GM18517 (cell line): ENCODE measurements at regions not wholly inside any gene's neighbourhood (a gene's known extent, or its start where the extent isn't known, plus 50 kb on each side); places are given as distances from the start of the nearest gene placed in this dataset.

Experiments used
- ATAC-seq: cut with Tn5 transposase; IDR thresholded peaks from one replicate; pipeline ENCODE4 v1.9.1; 2021; ENCODE audit warnings: mild to moderate bottlenecking, moderate library complexity; ENCODE audit not compliant: unreplicated experiment

DNA sequence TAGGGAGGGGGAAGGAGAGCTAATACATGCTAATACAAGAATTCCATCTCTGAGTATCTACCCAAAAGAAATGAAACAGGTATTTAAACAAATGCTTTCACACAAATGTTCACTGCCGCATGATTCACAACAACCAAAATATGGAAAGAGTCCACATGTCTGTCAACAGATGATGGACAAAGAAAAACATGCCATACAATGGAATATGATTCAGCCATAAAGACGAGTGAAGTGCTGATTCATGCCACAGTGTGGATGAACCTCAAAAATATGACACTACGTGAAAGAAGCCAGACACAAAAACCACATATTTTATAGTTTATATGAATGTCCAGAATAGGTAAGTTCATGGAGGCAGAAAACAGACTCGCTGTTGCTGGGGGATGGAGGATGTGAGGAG, 321.4 kb downstream of the FOXL1 start:
- ATAC-seq: no peak

DNA sequence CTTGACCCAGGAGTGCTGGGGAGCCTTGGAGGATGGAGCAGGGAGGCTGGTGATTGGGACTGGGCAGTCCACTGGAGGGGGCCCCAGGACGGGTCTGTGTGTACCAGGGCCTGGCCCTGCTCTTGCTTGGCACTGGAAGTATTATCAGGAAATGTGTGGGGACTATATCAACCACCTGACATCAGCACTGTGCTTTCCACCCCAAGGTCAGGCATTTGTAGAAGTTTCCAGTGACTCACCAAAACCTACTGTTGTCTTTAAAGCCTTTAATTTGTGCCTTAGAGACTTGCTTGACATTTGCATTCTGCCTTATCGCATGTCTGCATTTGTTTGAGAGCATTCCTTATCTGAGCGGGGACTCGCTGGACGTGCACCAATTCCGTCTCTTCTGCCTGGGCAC, 323.1 kb downstream of the FOXL1 start:
- ATAC-seq: no peak

- ATAC-seq: no peak
Observed at GRCh38 chr16:86902656-86903001, 324.3 kb downstream of the FOXL1 start.

GRCh38 chr16:86903068-86903467, 324.7 kb downstream of the FOXL1 start:
- no peak for ATAC-seq

- ATAC-seq: no peak
Observed at GRCh38 chr16:86905302-86905701, 327.0 kb downstream of the FOXL1 start.

DNA sequence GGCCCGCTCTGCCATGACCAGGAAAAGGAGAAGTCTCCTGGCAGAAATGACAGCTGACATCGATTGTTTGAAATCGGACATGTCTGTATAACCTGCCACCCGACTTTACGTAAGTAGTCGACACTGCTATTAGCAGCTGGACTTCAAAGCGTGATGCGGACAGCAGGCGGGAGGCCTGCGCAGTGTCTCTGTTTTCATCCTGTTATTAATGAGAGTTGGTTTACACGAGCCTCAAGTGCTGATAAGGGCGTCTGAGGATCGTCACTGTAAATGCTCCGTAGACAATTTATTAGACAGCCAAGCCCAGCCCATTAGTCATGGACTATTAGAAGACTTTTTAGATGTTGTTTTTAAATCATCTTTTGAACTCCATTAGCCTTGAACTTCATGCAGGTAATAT, 328.3 kb downstream of the FOXL1 start:
- ATAC-seq: no peak

GRCh38 chr16:86909359-86910160, 331.2 kb downstream of the FOXL1 start:
- ATAC-seq: no peak

DNA sequence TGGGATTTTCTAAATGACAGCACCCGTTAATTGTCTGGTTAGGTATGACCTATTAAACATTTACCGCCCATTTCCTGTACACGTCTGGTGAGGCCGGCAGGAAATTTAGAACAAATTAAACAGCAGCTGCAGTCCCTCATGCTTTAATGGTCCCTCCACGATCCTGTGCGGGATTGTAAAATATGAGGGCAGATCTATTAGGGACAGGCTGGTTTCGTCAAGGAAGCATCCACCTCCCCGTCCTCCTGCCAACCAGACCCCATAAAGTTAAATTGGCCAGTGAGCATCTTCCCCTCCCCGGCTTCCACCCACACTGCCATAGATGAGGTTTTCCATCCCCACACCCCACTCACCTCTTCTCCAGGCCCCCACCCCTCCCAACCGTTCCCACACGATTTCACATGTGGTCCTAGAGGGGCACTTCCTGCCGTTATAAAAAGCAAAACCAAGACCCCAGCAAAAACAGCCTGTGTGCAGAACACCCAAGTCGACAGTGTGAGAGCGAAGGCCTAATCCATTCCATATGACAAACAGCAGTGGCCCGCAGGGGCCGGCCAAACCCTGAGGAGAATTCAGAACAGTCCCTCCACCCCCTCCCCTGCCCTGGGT, 331.9 kb downstream of the FOXL1 start:
- no peak for ATAC-seq

DNA sequence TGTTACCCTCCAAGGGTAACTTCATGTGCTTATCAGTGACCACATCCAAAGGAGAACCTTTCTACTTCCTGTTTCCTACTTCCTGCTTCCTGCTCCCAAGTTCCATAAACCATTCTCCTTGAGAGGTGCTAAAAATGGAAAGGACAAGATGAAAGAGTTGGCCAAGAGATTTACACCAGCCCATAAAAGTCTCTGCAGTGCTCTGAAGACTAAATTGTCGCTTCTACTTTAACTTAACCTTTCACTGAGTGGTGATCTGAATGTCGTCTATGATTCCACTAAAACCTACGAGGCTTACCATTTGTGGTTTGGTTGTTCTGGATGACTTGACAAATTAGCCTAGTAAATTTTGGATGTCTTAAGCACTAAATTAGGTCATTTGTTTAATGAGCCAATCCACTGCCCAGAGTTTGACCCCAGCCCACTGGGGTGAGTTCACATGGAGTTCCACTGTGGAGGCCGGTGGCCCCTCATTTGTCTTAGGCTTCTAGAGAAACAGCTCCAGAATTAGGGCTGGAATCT, 333.1 kb downstream of the FOXL1 start:
- ATAC-seq: no peak

DNA sequence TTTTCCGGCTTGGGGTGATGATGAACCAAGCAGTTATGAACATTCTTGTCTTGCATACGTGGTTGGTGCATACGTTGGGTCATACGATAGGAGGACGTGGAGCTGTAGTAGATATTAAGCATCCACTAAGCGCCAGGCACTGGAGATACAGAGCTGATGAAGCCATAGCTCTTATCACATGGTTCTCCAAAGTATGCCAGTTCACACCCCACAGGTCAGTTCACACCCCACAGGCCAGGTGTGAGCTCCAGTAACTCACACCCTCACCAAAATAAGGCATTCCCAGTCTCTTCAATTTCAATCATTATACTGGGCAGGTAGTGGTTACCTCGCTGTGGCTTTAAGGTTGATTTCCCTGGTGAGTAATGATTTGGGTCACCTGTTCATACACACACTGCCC, 335.5 kb downstream of the FOXL1 start:
- no peak for ATAC-seq

DNA sequence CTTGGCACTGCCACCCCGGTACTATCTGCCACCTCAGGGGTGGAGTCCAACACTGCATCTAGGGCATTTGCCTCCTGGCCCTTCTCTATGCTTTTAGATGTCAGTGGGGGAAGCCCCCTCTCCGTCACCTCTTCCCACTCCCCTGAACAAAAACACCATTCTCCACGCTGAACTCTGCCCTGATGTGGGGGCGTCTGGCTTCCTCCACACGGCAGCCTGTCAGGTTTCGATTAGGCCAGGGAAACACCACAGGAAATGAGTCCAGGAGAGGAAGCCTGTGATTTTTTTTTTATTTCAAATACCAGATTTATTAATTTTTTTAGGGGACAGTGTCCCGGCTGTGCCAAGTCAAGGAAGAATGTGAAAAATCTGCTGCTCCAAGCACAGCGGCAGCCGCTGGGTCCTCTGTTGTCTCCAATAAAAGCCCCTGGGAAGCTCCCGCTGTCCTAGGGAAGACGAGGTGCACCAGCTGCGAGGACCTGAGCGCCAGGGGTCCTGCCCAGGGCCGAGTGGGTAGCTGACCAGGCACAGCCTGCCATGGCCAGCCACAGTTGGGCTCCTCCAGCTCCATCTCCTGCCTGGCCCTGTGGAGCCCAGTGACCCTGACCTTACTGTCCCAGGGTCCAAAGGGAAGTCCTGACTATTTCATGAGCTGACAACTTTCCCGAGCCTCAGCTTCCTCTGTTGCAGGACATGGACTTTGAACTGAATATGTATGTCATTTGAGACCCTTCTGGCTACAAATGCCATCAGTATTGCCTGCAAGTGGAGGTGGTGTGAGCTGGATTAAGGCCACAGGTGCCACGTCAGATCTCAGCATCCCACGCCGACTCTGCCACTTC, 336.7 kb downstream of the FOXL1 start:
- ATAC-seq: no peak

GRCh38 chr16:86917471-86918365, 339.4 kb downstream of the FOXL1 start:
- ATAC-seq: no peak

DNA sequence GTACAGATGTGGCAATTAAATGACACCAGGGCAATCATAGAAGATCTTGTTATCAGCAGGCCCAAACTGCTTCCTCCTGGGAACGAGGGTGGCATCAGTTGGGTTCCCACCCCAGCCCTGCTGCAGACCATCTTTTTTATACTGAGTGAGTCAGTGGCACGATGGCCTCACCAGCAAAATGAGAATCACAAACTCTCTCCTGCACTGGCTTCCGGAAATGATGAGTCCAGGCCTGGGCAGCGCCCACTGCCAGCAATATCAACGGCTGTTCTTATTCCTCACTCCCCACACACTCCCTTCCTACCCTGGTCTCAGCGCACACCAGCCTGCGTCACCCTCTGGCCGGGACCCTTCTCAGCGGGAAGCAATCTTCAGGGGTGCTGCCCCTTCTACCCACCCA, 340.3 kb downstream of the FOXL1 start:
- no peak for ATAC-seq

- no peak for ATAC-seq
Observed at GRCh38 chr16:86919078-86919477, 340.7 kb downstream of the FOXL1 start.

GRCh38 chr16:86919578-86920305, 341.4 kb downstream of the FOXL1 start:
- ATAC-seq: no peak

DNA sequence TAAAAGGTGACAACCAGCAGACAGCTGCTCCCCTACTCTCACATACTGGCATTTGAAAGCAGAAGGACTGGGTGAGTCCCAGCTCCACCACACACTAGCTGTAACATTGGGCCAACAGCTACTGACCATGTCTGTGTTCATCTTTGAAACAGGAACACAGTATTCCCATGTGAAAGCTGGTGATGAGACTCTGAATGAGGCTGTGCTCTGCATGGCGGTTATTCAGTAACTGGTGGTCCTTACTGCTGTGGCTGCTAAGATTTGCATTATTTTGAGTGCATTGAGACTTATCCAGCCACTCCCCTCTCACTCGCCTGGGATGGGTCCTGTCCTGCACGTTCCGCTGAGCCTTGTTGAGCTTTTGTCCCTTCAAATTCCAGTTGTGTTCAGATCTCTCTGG, 342.9 kb downstream of the FOXL1 start:
- ATAC-seq: no peak

- ATAC-seq: no peak
Observed at GRCh38 chr16:86922311-86922710, 344.0 kb downstream of the FOXL1 start.

GRCh38 chr16:86923656-86924055, 345.3 kb downstream of the FOXL1 start:
- no peak for ATAC-seq

GRCh38 chr16:86924537-86924936, 346.2 kb downstream of the FOXL1 start:
- ATAC-seq: no peak
